ENCODE measurements at regions not wholly inside any gene's neighbourhood (a gene's known extent, or its start where the extent isn't known, plus 50 kb on each side); places are given as distances from the start of the nearest gene placed in this dataset.

GRCh38 chr3:193935916-193936315, 200.0 kb upstream of the HES1 start:
- TF ChIP-seq CTCF (IDR thresholded peaks at IDR 0.05; ENCODE audit: control insufficient read depth, extremely low read depth, insufficient read depth) = no peak
- no peak overlapping the region for H3K4me3 ChIP-seq (ENCODE audit: low read depth, low read length)
- DNase-seq (ENCODE audit: low read depth) = no peak

- H3K4me3 ChIP-seq (ENCODE audit: low read depth, low read length) = no peak overlapping the region
- no peak for TF ChIP-seq CTCF (IDR thresholded peaks at IDR 0.05; ENCODE audit: control insufficient read depth, extremely low read depth, insufficient read depth)
- no peak for DNase-seq (ENCODE audit: low read depth)
These were observed 197.3 kb upstream of the HES1 start for GRCh38 chr3:193938613-193939012.

DNA sequence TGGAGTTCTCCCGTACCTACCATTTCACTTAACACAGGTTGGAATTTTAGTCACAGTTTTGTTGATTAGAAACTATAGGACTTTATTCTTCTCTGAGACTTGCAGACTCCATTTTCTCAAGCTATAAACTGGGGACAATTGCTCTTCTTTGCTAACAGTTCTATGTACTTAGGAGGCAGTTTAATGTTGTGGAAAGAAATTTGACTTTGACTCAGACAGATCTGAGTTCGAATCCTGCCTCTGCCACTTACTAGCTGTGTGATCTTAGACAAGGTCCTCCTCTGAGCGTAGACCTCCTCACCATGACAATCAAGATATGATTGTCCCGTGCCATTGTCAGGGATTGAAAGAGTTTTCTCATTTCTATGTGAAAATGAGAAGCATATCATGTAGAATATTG, 196.4 kb upstream of the HES1 start:
- no peak for TF ChIP-seq CTCF (IDR thresholded peaks at IDR 0.05; ENCODE audit: control insufficient read depth, extremely low read depth, insufficient read depth)
- H3K4me3 ChIP-seq (ENCODE audit: low read depth, low read length) = no peak overlapping the region

GRCh38 chr3:193940526-193940925, 195.4 kb upstream of the HES1 start:
- no peak overlapping the region for H3K4me3 ChIP-seq (ENCODE audit: low read depth, low read length)
- DNase-seq (ENCODE audit: low read depth) = no peak
- TF ChIP-seq CTCF (IDR thresholded peaks at IDR 0.05; ENCODE audit: control insufficient read depth, extremely low read depth, insufficient read depth) = no peak

More for the DNA sequence above, 196.4 kb upstream of the HES1 start:
- no peak for DNase-seq (ENCODE audit: low read depth)

- TF ChIP-seq CTCF (IDR thresholded peaks at IDR 0.05; ENCODE audit: control insufficient read depth, extremely low read depth, insufficient read depth) = no peak
- no peak for DNase-seq (ENCODE audit: low read depth)
- H3K4me3 ChIP-seq (ENCODE audit: low read depth, low read length) = no peak overlapping the region
These were observed 194.5 kb upstream of the HES1 start for GRCh38 chr3:193941486-193941885.

DNA sequence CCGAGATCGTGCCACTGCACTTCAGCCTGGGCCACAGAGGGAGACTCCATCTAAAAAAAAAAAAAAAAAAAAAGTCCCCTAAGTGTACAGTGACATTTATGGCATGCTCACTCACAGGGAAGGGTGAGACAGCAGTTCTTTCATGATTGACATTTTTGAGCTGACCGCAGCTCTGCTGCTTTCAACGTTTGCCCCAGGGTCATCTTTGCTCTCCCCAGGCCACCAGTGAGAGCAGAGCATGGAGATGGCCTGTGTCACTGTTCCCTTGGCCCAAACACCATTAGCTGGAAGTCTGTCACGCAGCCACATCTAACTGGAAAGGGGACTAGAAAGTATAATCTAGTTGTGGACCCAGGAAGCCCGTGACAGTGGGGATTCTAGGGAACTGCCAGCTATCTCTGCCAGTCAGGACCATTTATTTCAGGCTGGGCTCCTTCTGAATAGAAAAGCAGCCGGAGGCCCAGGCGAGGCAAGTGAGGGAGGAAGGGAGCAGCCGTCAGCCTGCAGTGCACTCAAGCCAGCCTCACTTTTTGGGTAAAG, 193.4 kb upstream of the HES1 start:
- H3K4me3 ChIP-seq (ENCODE audit: low read depth, low read length) = no peak overlapping the region
- DNase-seq (ENCODE audit: low read depth) = no peak
- no peak for TF ChIP-seq CTCF (IDR thresholded peaks at IDR 0.05; ENCODE audit: control insufficient read depth, extremely low read depth, insufficient read depth)

DNA sequence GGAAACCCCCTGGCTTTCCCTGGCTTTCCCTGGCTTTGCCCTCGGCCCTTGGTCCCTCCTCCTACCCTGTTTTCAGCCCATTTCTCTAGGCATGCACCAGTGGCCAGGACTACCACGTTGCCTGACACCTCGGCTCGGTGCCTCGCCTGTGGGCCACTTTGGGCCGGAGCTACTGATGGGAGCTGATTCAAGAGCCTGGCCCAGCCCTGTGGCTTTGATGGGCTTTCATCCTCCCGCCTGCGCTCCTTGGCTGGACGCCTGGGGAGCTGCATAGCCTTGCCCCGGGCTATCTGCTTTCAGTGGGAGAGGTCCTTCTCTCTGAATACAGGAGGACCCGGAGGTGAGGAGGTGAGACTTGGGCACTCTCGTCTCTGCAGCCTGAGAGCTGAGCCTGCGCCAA, 192.7 kb upstream of the HES1 start:
- no peak overlapping the region for H3K4me3 ChIP-seq (ENCODE audit: low read depth, low read length)
- no peak for TF ChIP-seq CTCF (IDR thresholded peaks at IDR 0.05; ENCODE audit: control insufficient read depth, extremely low read depth, insufficient read depth)
- DNase-seq (ENCODE audit: low read depth) = no peak

All from LNCaP clone FGC (cell line).